ENCODE measurements at regions not wholly inside any gene's neighbourhood (a gene's known extent, or its start where the extent isn't known, plus 50 kb on each side); places are given as distances from the start of the nearest gene placed in this dataset.

DNA sequence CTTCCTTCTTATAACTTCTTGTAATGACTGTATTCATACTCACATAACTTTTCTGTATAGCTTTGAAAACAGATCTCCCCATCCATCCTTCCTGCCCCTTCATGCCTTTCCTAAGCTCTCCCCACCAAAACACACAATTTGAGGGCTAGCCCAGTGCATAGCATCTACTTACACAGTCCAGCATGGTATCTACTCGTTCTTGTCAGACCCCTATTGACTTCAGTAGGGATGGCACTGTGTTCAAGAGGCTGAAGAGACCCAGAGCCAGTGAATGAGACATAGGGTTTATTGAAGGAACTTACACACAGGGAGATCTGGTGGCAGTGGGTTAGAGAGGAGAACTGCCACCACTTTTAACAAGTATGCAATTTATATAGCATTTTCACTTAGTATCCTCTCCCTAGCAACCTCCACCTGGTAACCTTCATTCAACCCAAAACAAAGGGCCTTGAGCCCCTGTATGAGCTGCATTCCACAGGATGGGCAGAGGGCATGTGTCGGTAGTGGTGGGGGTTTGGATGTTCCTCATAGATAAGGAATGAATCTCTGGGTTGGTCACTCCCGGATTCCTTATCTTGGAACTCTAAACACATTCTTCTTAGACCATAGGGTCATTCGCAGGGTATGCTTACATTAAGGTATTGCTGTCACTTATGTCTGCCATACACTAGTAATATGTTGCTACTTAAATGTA is 64.9 kb upstream of the GNG12 start:
- no peak for DNase-seq

DNA sequence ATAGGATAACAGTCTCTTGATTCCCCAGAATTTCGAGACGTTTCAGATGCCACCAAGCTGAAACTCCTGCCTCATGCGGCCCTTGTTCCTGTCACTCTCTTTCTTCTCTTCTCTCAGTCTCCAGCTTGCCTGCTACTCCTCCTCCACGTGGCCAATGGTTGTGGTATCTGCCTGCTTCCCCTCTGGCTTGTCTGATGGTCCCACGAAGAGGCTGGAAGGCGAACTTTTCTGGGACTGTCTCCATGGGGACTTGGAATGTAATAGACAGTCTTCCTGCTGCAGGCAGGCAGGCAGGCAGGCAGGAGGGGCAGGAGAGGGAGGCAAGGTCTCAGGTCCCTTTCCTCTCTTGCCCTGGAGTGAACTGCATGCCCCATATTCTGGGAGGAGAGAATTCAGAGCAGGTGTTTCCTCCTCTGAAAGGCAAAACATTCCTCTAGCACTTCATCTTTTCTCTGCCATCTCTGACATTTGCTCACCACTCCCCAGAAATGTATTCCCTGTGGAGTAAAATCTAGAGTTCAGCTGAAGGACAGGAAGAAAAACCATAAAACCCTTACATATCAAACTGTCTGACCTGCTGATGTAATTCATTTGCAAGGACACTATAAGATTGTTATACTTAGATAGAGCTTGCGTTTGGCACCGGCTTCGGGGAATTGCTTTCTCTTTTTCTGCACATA is 64.1 kb upstream of the GNG12 start:
- no peak for DNase-seq

DNA sequence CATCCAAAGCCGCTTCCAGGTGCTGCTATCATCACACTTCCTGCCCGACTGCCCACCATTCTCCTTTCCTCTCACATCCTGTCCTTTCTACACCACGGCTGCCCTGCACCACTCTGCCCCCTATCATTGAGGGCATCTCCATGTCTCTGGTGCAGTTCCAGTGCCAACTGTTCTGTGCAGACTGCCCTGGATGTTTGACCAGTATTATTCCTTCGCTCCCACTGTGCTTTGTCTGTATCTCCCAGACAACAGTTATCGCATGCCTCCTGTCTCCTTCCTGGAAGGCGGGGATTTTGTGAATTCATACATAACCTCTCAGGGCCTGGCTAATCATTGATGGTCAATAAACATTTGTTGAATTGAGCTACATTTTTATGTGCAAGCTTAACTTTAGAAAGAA is 63.6 kb upstream of the GNG12 start:
- DNase-seq: no peak

DNA sequence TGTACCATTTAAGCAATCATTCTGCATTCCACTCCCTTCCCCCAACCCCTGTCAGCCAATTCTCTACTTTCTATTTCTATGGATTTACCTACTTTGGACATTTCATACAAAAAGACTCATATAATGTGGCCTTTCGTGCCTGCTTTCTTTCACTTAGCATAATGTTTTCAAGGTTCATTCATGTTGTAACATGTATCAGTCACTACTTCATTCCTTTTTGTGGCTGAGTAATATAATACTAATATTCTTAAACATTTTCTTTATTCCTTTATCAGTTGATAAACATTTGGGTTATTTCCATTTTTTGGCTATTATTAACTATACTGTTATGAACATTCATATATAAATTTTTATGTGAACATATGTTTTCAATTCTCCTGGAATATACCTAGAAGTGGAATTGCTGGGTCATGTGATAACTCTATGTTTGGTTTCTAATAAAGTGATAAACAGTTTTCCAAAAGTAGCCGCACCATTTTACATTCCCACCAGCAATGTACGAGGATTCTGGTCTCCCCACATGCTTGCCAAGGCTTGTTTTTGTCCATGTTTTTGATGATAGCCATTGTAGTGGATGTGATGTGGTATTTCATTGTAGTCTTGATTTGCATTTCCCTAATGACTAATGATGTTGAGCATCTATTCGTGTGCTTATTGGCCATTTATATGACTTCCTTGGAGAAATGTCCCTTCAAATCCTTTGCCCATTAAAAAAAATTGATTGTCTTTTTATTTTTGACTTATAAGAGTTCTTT is 61.9 kb upstream of the GNG12 start:
- no peak for DNase-seq

DNA sequence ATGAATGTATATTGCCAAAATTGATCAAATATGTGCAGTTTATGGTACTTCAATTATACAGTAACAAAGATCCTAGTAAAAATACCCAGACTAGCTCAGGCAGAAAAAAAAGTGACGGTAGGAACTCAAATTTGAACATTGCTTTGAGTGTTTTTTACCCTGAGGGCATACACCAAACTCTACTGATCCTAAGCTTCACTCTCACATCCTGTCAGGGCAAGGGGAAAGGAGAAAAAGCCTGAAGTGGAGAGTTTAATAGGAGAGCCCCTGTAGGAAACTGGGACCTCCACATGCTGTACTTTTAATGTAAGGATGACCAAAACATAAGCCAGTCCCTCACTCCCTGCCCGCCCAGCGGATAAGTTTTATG is 59.8 kb upstream of the GNG12 start:
- DNase-seq: no peak

DNA sequence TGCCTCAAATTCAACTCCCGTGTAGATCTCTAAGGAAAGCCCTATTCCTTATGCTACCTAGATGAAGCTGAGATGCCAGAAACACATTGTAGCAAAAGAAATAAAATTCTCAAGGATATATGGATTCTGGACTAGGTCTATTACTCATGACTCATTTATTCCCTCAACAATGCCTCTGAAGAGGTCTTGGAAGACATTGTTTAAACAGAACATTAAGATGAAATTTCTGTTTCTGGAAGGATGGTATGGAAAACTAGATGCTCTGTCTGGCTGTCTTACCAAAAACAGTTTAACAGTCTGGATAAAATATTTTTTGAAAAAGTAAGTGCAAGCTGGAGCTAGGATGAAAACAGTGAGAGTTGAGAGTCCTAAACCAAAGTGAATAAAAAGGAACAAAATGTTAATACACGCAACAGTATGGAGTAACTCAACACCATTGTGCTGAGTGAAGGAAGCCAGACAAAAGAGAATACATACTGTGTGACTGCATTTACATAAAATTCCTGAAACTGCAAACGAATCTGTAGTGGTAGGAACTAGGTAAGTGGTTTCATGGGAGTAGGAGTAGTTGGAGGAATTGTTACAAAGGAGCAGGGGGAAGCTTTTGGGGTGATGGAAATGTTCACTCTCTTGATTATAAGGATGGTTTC is 59.3 kb upstream of the GNG12 start:
- DNase-seq: no peak

DNA sequence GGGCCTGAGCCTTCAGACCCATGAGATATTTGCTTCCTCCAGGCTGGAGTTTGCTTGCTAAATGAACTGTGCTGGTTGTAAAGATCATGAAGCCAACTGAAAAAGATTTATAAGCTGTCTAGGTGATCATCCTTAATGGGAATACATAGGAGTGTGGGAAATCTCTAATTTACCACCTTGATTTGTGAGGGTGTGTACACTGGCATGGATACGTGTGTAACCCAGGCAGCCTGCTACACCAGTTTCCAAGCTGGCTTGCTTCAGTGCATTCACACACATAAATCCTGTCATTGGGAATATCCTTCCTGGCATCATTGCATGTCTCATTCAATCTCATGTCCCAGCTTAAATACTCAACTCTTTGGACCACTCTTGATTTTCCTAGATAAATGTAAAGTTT is 57.6 kb upstream of the GNG12 start:
- no peak for DNase-seq

DNA sequence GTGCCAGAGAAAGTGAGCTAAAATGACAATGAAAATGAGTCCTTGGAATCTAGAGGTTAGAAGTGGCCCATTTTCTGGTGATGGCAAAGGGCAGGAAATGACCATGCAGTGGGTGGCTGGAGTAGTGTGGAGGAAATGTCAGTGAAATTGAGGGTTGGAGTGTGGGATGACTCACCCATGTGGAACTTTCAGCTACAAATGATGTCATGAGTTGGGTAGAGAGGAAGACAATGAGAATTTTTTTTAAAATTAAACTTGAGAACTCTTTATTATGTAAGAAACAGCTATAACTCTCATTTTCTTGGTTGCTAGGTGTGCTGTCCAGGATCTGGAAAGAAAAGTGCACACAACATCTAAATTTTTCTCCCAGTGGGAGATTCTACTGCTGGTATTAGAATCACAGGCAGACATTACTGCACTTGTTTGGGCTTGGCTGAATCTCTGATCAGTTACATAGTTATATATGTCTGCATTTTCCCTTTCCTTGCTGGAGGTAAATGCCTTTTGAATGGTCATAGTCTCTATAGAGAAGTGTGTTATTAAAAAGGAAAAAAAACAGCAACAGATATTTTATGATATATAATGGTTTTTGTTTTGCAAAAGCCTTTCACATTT is 56.8 kb upstream of the GNG12 start:
- no peak for DNase-seq

DNA sequence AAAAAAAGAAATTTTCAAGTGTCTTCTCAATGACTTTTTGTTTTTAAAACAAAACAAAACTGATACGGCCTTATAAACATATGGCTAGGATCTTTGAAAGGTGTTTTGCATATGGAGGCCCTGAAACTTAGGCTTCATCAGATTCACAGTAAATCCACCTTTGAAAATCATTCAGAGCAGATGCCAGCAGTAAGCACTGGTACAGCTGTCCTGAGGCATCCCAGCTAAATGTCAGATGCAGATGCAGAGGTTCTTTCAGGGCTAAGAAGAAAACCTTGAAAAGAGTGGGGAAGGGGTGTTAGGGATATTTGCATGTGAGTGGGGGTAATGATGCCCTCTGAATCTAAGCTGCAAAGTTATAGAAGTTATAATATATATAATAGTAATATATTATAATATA is 56.2 kb upstream of the GNG12 start:
- no peak for DNase-seq

DNA sequence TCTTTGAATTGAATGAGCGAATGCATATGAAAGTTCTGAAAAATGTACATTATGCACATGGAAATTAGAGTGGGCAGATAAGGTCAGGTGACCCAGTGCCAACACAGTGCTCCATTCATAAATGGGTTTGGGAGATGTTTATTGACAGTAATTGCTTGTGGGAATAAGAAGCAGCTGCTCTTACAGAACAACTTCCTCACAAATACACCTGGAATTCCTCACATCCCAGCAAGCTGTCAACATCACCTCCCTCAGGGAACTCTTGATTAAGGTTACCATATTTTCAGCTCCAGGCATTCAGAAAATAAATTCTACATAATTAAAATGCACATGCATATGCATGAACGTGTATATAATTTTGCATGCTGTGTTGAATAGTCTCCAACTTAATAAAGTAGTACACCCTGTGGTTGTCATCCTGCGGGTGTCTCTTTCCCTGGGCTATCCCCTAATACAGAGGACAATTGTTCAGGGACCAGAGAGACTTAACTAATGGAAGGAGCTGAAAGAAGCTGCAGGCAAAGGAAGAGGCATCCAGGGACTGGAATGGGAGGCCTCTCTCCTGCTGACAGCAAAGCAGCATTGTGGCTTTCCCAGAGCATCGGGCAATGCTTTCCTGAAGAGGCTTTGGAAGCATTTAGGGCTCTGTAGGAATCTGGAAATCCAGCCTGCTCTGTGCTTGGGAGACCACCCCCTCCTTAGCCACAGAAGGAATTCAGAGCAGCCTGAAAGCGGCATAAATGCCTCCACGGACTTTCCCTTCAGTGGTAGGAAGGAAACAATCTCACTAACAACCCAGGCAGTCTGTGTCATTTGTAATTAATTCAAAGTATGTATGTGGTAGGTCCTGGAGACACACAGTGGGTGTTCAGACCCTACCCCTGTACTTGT is 55.2 kb upstream of the GNG12 start:
- no peak for DNase-seq

DNA sequence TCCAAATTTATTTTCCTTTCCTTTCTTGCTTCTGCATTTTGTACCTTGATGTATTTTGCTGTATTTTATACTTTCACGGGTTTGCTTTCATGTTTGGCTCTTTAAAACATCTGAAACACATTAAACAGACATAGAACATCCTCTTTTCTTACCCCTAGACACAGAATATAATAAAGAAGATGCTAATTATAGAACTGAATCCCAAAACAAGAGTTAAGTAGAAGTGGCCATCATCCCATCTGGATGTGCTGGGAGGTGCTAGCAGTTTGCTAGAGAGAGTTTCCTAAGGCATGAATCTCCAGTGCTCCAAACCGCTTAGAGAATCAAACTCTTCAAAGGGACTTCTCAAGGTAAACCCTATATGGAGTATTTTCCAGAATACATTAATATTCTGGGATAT is 53.9 kb upstream of the GNG12 start:
- no peak for DNase-seq

DNA sequence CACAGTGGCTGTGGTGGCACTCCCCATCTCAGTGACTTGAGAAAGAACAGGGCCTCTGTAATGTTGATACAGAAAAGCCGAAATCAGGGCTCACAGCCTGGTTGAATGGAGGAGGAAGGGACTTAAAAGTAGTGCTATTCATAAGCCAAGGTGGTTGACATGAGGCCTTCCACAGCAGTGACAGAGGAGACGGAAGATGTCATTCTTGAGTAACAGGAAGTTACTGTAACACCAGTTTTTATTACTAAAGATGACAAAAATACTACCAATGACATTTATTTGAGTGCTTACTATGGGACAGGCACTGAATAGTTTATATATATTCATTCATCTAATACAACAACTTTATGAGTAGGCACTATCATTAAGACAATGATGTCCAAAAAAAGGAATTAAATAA is 52.8 kb upstream of the GNG12 start:
- DNase-seq: no peak

DNA sequence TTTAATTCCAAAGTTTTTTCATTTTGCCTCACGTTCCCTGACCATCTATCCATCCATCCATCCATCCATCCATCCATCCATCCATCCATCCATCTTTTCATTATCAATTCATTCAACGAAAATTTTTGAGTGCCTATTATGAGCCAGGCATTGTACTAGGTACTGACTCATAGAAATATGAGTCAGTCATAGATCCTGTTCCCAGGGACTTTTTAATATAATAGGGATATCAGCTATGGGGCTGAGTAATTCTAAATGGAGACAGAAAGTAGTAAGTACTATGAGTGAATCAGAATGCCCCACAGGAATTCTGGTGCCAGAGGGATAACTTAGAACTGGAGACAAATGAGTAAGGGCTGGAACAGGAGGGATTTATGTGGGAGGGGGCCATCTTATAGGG is 49.8 kb upstream of the GNG12 start:
- DNase-seq: no peak
